Fibroblast of peridontal ligament (primary cell): ENCODE measurements at regions not wholly inside any gene's neighbourhood (a gene's known extent, or its start where the extent isn't known, plus 50 kb on each side); places are given as distances from the start of the nearest gene placed in this dataset.
"Not testable (repeated sequence)": the region's sequence is repeated elsewhere in the genome, so short reads cannot be mapped to it uniquely, and the experiment has no call there.

Source experiments
- DNase-seq: peaks from one replicate; pipeline ENCODE4 v3.0.0-alpha.2; 2010; ENCODE audit errors: extremely low read depth

- no peak for DNase-seq
These were observed 72.7 kb upstream of the NALF2 start for GRCh38 chrX:69431420-69431819.

GRCh38 chrX:69430785-69431184, 73.3 kb upstream of the NALF2 start:
- no peak for DNase-seq

GRCh38 chrX:69429339-69430015, 74.6 kb upstream of the NALF2 start:
- DNase-seq = no peak

GRCh38 chrX:69428216-69428615, 75.9 kb upstream of the NALF2 start:
- DNase-seq = no peak

GRCh38 chrX:69424910-69425309, 79.2 kb upstream of the NALF2 start:
- no peak for DNase-seq

DNA sequence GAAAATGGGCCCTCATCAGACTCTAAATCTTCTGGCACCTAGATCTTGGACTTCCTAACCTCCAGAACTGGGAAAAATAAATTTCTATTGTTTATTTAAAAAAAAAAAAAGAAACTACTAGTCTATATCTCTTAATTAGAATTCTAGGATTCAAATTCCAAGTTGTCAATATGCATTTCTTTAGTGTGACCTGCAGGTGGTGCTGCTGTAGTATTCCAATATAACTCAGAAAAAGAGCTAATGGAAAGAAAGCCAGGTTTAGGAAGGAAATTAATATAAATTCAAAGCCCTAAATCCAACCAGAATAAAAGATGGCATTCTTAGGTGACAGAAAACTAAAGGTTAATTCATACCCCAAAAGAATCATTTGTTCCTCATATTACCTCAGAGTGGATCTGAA, 80.0 kb upstream of the NALF2 start:
- peak; percentile 17 for DNase-seq

DNA sequence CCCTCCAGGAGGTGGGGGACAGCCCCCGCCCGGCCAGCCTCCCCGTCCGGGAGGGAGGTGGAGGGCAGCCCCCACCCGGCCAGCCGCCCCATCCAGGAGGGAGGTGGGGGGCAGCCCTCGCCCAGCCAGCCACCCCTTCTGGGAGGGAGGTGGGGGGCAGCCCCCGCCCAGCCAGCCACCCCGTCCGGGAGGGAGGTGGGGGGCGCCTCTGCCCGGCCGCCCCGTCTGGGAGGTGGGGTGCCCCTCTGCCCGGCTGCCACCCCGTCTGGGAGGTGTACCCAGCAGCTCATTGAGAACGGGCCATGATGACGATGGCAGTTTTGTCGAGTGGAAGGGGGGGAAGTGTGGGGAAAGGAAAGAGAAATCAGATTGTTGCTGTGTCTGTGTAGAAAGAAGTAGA, 81.9 kb upstream of the NALF2 start:
- not testable (repeated sequence) for DNase-seq

DNA sequence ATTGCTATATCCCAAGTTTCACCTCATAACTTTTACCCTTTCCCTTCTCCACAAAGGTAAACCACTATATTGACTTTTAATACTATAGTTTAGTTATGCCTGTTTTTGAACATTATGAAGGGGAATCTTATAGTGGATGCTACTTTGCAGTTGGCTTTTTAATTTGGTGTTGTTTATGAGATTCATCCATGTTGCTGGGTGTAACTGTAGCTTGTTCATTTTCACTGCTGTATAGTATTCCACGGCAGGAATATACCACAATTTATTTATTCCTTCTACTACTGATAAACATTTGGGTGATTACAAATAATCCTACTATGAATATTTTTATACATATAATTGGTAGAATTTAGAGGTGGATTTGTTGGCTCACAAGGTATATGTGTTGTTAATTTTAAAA, 88.4 kb upstream of the NALF2 start:
- no peak for DNase-seq

GRCh38 chrX:69412661-69413060, 91.5 kb upstream of the NALF2 start:
- DNase-seq = no peak

DNA sequence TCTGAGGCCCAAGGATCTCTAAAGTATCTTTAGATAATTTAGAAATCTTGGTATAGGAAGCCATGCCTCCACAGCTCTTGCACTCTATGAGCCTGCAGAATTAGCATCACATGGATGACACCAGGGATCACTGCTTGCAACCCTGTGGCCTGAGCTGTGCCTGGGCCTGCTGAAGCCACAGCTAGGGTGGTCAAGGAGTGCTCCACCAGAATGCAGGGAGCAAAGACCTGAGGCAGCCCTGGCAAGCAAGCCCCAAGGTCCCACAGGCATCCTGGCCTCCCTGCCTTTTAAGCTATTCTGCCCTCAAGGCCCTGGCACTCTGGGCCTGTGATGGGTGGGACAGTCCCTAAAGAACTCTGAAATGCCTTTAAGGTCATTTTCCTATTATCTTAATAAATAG, 105.2 kb upstream of the NALF2 start:
- DNase-seq = no peak

GRCh38 chrX:69396916-69397315, 107.2 kb upstream of the NALF2 start:
- DNase-seq = no peak

- no peak for DNase-seq
These were observed 108.8 kb upstream of the NALF2 start for GRCh38 chrX:69395306-69395705.

GRCh38 chrX:69389101-69389501, 115.0 kb upstream of the NALF2 start:
- no peak for DNase-seq

DNA sequence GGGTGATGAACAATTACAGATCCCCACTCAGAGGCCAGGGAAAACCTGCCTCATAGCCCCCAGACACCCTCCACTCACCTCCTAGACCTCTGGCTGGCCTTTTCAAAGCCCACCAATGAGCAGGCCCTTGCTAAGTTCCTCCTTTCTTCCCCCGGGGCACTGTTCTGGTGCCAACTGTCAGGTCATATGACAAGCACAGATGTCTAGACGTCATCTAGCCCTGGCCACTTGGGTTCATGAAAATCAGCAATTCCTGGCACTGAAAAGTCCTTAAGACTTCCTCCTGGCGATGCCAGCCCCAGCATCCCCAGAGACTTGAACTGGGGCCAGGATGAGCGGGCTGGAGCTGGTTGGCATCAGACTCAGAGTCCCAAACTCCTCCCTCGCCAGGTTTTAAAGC, 115.6 kb upstream of the NALF2 start:
- peak; percentile 0 for DNase-seq

DNA sequence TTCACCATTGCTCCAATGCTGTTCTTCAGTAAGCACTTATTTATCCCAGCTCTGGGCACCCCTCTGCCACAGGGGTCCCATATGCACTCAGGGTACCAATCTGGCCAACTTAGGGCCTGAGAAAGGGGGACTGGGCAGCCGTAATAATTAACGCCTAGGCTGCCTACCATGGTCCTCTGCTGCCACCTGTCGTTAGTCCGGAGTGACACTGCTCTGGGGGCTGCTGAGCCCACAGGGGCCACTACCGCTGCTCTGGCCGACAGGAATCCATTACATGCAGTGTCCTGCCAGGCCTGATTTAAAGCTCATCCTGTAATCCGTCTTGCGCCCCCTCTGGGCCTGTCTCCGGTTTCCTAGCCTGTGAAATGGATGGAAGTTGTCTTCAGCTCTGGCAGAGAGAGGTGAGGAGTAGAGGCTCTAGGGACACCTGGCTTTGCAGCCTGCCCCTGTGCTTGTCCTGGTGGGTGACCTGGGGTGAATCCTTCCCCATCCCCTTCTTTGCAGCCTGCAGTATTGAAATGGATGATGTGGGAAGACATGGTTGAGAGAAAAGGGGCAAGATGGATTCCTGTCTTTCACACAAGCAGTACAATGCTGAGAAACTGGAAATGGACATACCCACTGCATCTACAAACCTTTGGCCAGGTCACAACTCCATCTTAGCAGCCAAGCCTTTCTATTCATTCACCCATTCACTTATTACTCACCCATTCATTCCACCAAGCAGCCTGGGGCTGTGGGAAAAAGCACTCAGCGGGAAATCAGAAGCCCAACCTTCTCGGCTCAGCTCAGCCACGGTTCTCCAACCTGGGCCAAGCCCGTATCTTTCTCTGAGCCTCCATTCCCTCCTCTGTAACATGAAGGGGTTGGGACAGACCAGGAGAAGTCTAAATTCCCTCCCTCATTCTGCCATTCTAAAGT, 116.3 kb upstream of the NALF2 start:
- peak; percentile 22 for DNase-seq

DNA sequence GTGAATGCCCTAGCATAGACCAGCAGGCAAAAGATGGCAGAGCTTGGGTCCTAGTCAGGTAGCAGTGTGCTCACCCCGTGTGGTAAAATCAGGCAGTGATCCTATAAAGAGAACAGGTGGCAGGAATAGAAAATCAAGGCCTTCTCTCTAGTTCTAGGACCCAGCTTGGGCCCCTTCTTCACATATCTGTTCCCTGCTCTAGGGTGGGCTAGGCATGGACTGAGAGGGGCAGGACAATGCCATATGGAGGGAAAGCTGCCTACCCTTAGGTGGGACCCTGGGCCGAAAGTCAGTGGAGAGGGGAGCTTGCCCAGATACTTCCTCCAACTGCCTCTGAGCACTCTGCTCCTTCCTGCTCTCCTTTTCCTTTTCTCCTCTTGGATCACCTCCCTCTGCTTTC, 117.4 kb upstream of the NALF2 start:
- DNase-seq = no peak

DNA sequence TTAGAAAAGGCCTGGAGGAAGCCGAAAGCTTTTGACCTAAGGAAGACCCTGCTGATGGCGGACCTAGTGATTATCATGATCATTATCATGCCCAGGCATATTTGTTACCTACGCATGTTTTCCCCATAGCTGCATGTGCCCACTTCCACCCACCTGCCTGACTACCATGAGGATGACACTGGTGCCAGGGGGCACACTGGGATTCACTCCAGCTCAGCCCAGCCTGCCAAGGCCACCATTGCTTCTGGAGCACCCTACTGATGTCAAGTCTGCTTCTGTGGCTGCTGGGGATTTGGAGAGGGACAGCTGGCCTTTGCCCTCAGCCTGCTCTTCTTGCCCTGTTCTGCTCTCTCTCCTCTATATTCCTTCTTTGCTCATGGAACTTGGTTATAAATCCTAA, 124.7 kb upstream of the NALF2 start:
- DNase-seq = no peak

GRCh38 chrX:69374569-69374968, 129.6 kb upstream of the NALF2 start:
- DNase-seq = no peak

DNA sequence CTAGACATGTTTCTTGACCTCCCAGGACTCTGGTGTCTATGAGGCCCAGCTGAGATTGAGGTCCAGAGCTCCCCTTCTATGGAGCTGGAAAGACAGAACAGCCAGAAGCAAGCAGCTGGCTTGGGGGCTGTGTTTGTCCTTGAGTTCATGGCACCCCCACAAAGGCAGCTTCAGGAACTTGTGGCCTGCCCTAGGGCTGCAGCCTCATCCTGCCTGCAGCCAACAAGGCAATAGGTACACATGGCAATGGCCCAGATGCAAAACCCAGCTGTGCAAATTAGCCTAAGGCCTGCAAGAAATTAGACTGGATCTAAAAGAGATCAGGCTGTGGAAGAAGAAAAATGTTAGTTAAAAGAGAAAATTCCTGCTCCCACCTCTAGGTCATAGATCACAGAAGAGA, 131.7 kb upstream of the NALF2 start:
- DNase-seq = no peak

DNA sequence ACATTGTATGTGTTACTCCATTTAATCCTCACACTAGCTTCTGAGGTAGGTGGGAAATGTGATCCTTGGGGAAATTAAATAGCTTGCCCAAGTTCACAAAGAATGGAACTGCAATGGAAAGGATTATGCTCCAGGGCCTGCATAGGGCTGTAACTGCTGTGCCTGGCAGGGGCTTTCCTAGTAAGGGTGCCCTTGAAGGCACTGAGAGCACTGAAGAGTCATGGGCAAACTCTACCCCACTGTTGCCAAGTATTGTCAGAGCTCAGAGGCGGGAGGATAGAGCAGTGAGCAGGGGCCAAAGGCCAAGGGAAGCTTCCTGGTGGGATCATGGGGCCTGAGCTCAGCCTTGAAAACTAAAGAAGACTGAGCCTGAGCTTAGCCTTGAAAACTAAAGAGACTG, 133.0 kb upstream of the NALF2 start:
- DNase-seq = no peak

GRCh38 chrX:69369999-69370398, 134.1 kb upstream of the NALF2 start:
- DNase-seq = no peak

DNA sequence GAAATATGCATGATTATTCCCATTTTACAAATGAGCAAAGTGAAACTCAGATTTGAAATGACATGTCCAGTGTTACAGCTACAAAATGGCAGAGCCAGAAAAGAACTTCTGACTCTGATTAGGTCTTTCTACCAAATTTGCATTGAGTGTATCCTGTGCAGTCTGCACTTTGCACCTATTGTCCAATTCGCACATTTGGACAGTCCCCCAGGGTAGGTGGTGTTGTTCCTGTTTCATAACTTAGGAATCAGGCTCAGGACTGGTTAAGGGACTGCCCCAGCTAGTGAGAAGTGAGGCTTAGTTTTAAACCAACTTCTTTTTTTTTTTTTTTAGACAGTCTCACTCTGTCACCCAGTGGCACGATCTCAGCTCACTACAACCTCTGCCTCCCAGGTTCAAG, 137.9 kb upstream of the NALF2 start:
- DNase-seq = no peak

DNA sequence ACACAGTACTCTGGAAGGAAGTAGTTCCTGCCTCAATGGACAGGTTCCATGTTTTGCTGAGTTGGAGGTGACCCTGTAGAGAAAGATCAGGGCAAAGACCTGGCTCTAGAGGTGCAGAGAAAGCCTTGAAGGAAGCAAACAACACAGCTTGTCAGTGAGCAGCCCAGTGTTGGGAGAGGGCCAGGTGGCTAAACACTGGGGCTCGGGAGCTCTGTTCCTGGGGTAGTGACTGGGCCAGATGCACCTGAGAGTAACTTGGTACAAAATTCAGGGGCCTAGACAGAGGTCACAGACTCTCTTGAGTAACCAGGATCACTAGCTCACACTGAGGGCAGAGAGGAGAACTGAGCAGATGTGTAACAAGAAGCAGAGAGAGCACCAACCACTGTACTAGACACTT, 138.4 kb upstream of the NALF2 start:
- DNase-seq = no peak
